ENCODE measurements at regions not wholly inside any gene's neighbourhood (a gene's known extent, or its start where the extent isn't known, plus 50 kb on each side); places are given as distances from the start of the nearest gene placed in this dataset.

DNA sequence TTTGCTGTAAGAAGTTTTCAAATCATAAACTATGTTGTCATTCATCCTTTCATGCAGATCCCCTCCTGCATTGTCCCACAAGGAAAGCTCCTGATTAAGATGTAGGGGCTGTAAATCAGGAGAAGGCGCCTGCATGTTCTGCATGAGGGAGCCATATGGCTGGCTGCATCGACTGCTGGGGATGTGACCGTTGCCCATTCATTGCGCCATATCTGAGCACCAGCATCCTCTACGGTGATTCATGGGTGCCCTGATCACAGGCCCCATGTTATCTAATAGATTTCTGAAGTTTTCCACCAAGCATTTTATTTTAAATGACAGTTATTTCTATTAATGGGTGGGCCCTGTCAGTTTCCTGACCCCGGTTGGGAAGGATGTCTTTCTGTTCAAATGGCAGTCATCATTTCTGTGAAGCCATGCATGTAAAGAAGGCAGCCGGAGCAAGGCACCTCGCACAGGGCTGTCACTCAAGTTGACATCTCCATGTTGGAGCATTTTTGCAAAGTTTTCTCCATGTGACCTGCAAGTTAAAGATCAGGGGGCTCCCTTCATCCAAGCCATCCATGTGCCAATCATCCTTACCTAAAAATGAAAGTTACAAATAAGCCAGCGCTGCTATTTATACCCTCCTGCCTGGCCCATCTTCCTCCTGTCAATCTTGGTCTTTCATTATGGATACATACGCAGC lies 128.8 kb downstream of the TEX36 start:
- 88% methylated on average over 10 of the region's 10 CpGs for WGBS (ENCODE audit: insufficient coverage)
- Mint-ChIP-seq H3K27ac (no peak overlapping the region), H3K9me3 (no peaks in the 10 kb centered on the region), H3K27me3 (ENCODE audit: low read depth in 2 of 2) (peaks cover 24 to 57% of the 10 kb centered on the region in 2 donors), H3K4me1 (peaks cover 4 to 12% of the 10 kb centered on the region in 2 donors), H3K36me3 (no peaks in the 10 kb centered on the region), H3K4me3 (no peak overlapping the region)
- Histone ChIP-seq H3K4me3 (ENCODE audit: low read length) (no peak overlapping the region), H3K27ac (ENCODE audit: low read length) (no peak overlapping the region), H3K4me1 (ENCODE audit: control insufficient read depth, insufficient read depth, low read length) (peaks cover 9% of the 10 kb centered on the region), H3K27me3 (ENCODE audit: control insufficient read depth, insufficient read depth, low read length) (peaks cover 5% of the 10 kb centered on the region), H3K36me3 (ENCODE audit: control insufficient read depth, insufficient read depth, low read length) (no peaks in the 10 kb centered on the region), H3K9me3 (ENCODE audit: control insufficient read depth, insufficient read depth, low read length) (no peaks in the 10 kb centered on the region)
- intact Hi-C loops (cut with micrococcal nuclease) = no loop called here
- DNase-seq (no peak), ATAC-seq (no peak)
- TF ChIP-seq, protein P1, sequence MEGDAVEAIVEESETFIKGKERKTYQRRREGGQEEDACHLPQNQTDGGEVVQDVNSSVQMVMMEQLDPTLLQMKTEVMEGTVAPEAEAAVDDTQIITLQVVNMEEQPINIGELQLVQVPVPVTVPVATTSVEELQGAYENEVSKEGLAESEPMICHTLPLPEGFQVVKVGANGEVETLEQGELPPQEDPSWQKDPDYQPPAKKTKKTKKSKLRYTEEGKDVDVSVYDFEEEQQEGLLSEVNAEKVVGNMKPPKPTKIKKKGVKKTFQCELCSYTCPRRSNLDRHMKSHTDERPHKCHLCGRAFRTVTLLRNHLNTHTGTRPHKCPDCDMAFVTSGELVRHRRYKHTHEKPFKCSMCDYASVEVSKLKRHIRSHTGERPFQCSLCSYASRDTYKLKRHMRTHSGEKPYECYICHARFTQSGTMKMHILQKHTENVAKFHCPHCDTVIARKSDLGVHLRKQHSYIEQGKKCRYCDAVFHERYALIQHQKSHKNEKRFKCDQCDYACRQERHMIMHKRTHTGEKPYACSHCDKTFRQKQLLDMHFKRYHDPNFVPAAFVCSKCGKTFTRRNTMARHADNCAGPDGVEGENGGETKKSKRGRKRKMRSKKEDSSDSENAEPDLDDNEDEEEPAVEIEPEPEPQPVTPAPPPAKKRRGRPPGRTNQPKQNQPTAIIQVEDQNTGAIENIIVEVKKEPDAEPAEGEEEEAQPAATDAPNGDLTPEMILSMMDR (IDR thresholded peaks at IDR 0.05) = no peak

DNA sequence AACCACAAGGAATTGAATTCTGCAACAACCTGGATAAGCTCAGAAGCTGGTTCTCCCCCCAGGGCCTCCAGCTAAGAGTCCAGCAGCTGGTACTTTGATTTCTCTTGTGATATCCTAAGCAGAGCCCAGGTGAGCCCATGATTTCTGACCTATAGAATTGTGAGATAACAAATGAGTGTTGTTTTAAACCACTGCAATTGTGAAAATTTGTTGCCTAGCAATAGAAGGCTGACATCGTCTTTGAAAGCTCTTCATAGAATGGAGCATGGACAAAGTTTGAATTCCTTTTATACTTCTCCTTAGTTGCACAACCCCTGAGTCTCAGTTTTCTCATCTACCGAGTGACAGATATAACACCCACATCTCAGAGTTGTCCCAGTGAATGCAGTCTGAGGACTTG lies 129.9 kb downstream of the TEX36 start:
- WGBS (ENCODE audit: insufficient coverage) = 92% methylated on average over 2 of the region's 2 CpGs
- Histone ChIP-seq H3K27me3 (ENCODE audit: control insufficient read depth, insufficient read depth, low read length) (peaks cover 5% of the 10 kb centered on the region), H3K9me3 (ENCODE audit: control insufficient read depth, insufficient read depth, low read length) (no peaks in the 10 kb centered on the region), H3K36me3 (ENCODE audit: control insufficient read depth, insufficient read depth, low read length) (no peaks in the 10 kb centered on the region), H3K27ac (ENCODE audit: low read length) (no peak overlapping the region), H3K4me1 (ENCODE audit: control insufficient read depth, insufficient read depth, low read length) (peaks cover 9% of the 10 kb centered on the region), H3K4me3 (ENCODE audit: low read length) (no peak overlapping the region)
- peaks cover 4 to 8% of the 10 kb centered on the region in 2 donors for H3K4me1 Mint-ChIP-seq
- H3K36me3 Mint-ChIP-seq = no peaks in the 10 kb centered on the region
- no peaks in the 10 kb centered on the region for H3K9me3 Mint-ChIP-seq
- no peak overlapping the region for H3K27ac Mint-ChIP-seq
- intact Hi-C loops (cut with micrococcal nuclease) = no loop called here
- no peak overlapping the region for H3K4me3 Mint-ChIP-seq
- peaks cover 24 to 53% of the 10 kb centered on the region in 2 donors for H3K27me3 Mint-ChIP-seq (ENCODE audit: low read depth in 2 of 2)
- TF ChIP-seq, protein P1 (IDR thresholded peaks at IDR 0.05) = no peak
- no peak for ATAC-seq
- DNase-seq = no peak

DNA sequence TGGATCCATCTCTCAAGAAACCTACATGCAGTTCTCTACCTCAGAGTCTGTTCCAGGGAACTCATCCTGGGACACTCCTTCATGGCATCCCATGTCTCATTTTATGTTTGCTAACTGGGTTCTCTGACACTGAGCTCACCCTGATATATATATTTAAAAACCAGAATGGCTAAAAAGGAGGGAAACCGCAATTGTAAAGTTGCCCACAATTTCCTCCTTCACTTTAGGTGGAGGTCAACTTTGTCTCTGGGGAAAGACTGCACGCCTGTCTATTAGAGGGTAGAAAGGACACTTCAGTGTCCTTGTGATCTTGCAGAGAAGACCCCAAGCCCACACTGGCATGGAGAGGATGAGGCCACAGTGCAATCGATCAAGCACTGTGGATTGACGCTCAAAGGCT lies 131.7 kb downstream of the TEX36 start:
- no peak for ATAC-seq
- Histone ChIP-seq H3K9me3 (ENCODE audit: control insufficient read depth, insufficient read depth, low read length) (no peaks in the 10 kb centered on the region), H3K4me1 (ENCODE audit: control insufficient read depth, insufficient read depth, low read length) (peaks cover 9% of the 10 kb centered on the region), H3K27ac (ENCODE audit: low read length) (no peak overlapping the region), H3K4me3 (ENCODE audit: low read length) (no peak overlapping the region), H3K36me3 (ENCODE audit: control insufficient read depth, insufficient read depth, low read length) (no peaks in the 10 kb centered on the region), H3K27me3 (ENCODE audit: control insufficient read depth, insufficient read depth, low read length) (peaks cover 3% of the 10 kb centered on the region)
- Mint-ChIP-seq H3K9me3 (no peaks in the 10 kb centered on the region), H3K4me3 (no peak overlapping the region), H3K27me3 (ENCODE audit: low read depth in 2 of 2) (peaks cover 22 to 38% of the 10 kb centered on the region in 2 donors), H3K4me1 (peaks cover 4 to 8% of the 10 kb centered on the region in 2 donors), H3K27ac (no peak overlapping the region), H3K36me3 (no peaks in the 10 kb centered on the region)
- DNase-seq = no peak
- intact Hi-C loops (cut with micrococcal nuclease) = no loop called here
- WGBS (ENCODE audit: insufficient coverage) = 70% methylated on average over 3 of the region's 4 CpGs
- TF ChIP-seq, protein P1 (IDR thresholded peaks at IDR 0.05) = no peak

DNA sequence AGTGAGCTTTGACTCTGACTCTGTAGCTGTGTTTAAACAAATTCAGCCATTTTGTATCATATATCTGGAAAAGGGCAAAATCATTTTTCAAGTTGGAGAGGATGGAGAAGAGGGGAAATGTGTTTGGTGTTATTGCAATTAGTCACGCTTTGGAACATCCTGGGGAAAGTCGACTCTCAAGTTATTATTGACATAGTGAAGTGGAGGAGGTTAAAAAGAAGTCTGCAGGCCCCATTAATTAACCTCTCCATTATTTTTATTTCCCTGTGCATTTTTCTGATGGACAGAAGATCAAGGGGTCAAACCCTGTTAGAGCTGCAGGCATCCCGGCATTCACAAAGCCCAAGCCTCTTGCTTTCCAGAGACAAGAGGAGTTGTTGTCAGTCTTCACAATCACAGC lies 132.6 kb downstream of the TEX36 start:
- Histone ChIP-seq H3K36me3 (ENCODE audit: control insufficient read depth, insufficient read depth, low read length) (no peaks in the 10 kb centered on the region), H3K27me3 (ENCODE audit: control insufficient read depth, insufficient read depth, low read length) (peaks cover 3% of the 10 kb centered on the region), H3K9me3 (ENCODE audit: control insufficient read depth, insufficient read depth, low read length) (no peaks in the 10 kb centered on the region), H3K27ac (ENCODE audit: low read length) (no peak overlapping the region), H3K4me3 (ENCODE audit: low read length) (no peak overlapping the region), H3K4me1 (ENCODE audit: control insufficient read depth, insufficient read depth, low read length) (peaks cover 9% of the 10 kb centered on the region)
- Mint-ChIP-seq H3K36me3 (no peaks in the 10 kb centered on the region), H3K4me1 (peaks cover 4 to 8% of the 10 kb centered on the region in 2 donors), H3K4me3 (no peak overlapping the region), H3K9me3 (no peaks in the 10 kb centered on the region), H3K27ac (no peak overlapping the region), H3K27me3 (ENCODE audit: low read depth in 2 of 2) (peaks cover 25 to 32% of the 10 kb centered on the region in 2 donors)
- intact Hi-C loops (cut with micrococcal nuclease) = no loop called here
- 57% methylated on average over 3 of the region's 3 CpGs for WGBS (ENCODE audit: insufficient coverage)
- DNase-seq (no peak), ATAC-seq (no peak)
- TF ChIP-seq, protein P1 (IDR thresholded peaks at IDR 0.05) = no peak
